ENCODE measurements at regions not wholly inside any gene's neighbourhood (a gene's known extent, or its start where the extent isn't known, plus 50 kb on each side); places are given as distances from the start of the nearest gene placed in this dataset.

GRCh38 chr1:228824366-228824765, 89.1 kb downstream of the RHOU start (continued):
- TF ChIP-seq ZNF462 (CRISPR knock-in tag; IDR thresholded peaks at IDR 0.05) = no peak
- TF ChIP-seq CREB1 (CRISPR knock-in tag; IDR thresholded peaks at IDR 0.05; ENCODE audit: low read depth) = no peak

- Histone ChIP-seq H3K9me2 (ENCODE audit: insufficient read depth) (0 out of 2 replicates have a peak, but pooled peaks cover 5% of the 10 kb centered on the region), H3K4me1 (ENCODE audit: insufficient read depth) (peaks cover 10% of the 10 kb centered on the region), H3K79me2 (replicated peaks; ENCODE audit: insufficient read depth) (no peaks in the 10 kb centered on the region), H3K4me3 (no peak overlapping the region), H3K36me3 (ENCODE audit: insufficient read depth) (no peaks in the 10 kb centered on the region), H3K4me2 (no peak overlapping the region), H3K27me3 (ENCODE audit: insufficient read depth) (no peaks in the 10 kb centered on the region), H3F3A (replicated peaks; ENCODE audit: low read depth) (no peaks in the 10 kb centered on the region), H4K20me1 (replicated peaks; ENCODE audit: insufficient read depth) (no peaks in the 10 kb centered on the region), H3K27ac (ENCODE audit: low read depth) (no peak overlapping the region), H2AFZ (no peak overlapping the region)
- H3K27me3 Mint-ChIP-seq (ENCODE audit: insufficient read depth, low read depth, poor library complexity) = no peaks in the 10 kb centered on the region
- no peaks in the 10 kb centered on the region for H3K9me3 Mint-ChIP-seq
- no peak overlapping the region for H3K27ac Mint-ChIP-seq
- peaks cover 20% of the 10 kb centered on the region for H3K4me1 Mint-ChIP-seq
- H3K4me3 Mint-ChIP-seq = no peak overlapping the region
- no peak for DNase-seq (ENCODE audit: low spot score)
- H3K36me3 Mint-ChIP-seq (ENCODE audit: low read depth) = no peaks in the 10 kb centered on the region
- no peak for ATAC-seq
- TF ChIP-seq, protein P1, sequence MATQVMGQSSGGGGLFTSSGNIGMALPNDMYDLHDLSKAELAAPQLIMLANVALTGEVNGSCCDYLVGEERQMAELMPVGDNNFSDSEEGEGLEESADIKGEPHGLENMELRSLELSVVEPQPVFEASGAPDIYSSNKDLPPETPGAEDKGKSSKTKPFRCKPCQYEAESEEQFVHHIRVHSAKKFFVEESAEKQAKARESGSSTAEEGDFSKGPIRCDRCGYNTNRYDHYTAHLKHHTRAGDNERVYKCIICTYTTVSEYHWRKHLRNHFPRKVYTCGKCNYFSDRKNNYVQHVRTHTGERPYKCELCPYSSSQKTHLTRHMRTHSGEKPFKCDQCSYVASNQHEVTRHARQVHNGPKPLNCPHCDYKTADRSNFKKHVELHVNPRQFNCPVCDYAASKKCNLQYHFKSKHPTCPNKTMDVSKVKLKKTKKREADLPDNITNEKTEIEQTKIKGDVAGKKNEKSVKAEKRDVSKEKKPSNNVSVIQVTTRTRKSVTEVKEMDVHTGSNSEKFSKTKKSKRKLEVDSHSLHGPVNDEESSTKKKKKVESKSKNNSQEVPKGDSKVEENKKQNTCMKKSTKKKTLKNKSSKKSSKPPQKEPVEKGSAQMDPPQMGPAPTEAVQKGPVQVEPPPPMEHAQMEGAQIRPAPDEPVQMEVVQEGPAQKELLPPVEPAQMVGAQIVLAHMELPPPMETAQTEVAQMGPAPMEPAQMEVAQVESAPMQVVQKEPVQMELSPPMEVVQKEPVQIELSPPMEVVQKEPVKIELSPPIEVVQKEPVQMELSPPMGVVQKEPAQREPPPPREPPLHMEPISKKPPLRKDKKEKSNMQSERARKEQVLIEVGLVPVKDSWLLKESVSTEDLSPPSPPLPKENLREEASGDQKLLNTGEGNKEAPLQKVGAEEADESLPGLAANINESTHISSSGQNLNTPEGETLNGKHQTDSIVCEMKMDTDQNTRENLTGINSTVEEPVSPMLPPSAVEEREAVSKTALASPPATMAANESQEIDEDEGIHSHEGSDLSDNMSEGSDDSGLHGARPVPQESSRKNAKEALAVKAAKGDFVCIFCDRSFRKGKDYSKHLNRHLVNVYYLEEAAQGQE (IDR thresholded peaks at IDR 0.05; ENCODE audit: unreplicated experiment) = no peak
- TF ChIP-seq ZNF331 (CRISPR knock-in tag; IDR thresholded peaks at IDR 0.05; ENCODE audit: low read depth) (no peak), EZH2 (IDR thresholded peaks at IDR 0.05; ENCODE audit: low read depth, unreplicated experiment) (no peak), CREB1 (CRISPR knock-in tag; IDR thresholded peaks at IDR 0.05; ENCODE audit: low read depth) (no peak), EZH2phosphoT487 (IDR thresholded peaks at IDR 0.05; ENCODE audit: unreplicated experiment) (no peak), ETS1 (IDR thresholded peaks at IDR 0.05) (no peak), POLR2AphosphoS5 (IDR thresholded peaks at IDR 0.05; ENCODE audit: low read depth) (no peak), STAT1 (IDR thresholded peaks at IDR 0.05; ENCODE audit: unreplicated experiment) (no peak)
Observed at GRCh38 chr1:228825041-228825440, 89.8 kb downstream of the RHOU start.

All from GM23338 (cell line).